Mesodermal cell (in vitro differentiated cells): ENCODE measurements at regions not wholly inside any gene's neighbourhood (a gene's known extent, or its start where the extent isn't known, plus 50 kb on each side); places are given as distances from the start of the nearest gene placed in this dataset.

Experiments
- H3K27ac ChIP-seq: 2 replicates; pipeline ENCODE4 v1.7.0; 2013; ENCODE audit warnings: mild to moderate bottlenecking, low read depth, low read length, moderate library complexity; ENCODE audit not compliant: severe bottlenecking
- H3K36me3 ChIP-seq: 2 replicates; pipeline ENCODE4 v1.7.1; 2013; ENCODE audit warnings: mild to moderate bottlenecking, low read length, moderate library complexity; ENCODE audit not compliant: control insufficient read depth, insufficient read depth
- H3K4me1 ChIP-seq: one replicate; pipeline ENCODE4 v1.7.1; 2013; ENCODE audit warnings: mild to moderate bottlenecking, low read length; ENCODE audit not compliant: insufficient read depth, control insufficient read depth, poor library complexity, severe bottlenecking
- H3K4me3 ChIP-seq: 2 replicates; pipeline ENCODE4 v1.7.0; 2013; ENCODE audit warnings: low read length, control low read depth, mild to moderate bottlenecking; ENCODE audit not compliant: insufficient read depth, poor library complexity, severe bottlenecking; ENCODE audit errors: extremely low read depth
- H3K9me3 ChIP-seq: 2 replicates; pipeline ENCODE4 v1.7.1; 2013; ENCODE audit warnings: mild to moderate bottlenecking, low read length, moderate library complexity; ENCODE audit not compliant: control insufficient read depth
- WGBS, 2 experiments: methylation state at CpG; one replicate each; pipeline ENCODE4 v1.1.5; 2013; ENCODE audit warnings: missing lambda C conversion rate in 2 of 2; ENCODE audit not compliant: insufficient coverage in 2 of 2; 5-methylcytosine and 5-hydroxymethylcytosine counted together

DNA sequence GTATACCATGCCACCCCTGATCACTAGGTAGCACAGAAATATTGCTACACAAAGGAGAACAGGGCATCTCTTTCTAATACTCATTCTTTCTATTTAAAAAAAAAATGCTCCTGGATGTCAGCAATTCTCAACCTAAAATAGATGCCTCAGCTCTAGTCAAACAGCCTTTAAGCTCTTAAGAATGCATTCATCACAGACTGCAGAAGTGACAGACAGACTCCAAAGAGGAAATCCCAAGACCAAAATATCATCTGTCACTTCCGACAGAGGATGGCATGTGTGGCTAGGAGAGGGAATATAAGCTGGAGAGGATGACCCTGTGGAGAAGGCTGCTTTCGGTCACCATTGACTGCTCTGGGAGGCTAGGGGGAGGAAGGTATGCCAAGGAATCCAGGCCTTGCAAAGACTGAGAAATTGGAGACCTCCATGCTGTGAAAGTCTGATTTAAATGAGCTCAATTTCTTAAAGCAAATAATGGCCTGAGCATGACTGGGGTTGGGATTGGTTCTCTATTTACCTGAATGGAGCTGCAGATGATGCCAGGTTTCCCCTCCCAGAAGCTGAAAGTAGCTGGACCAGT is 277.4 kb downstream of the BRINP2 start:
- H3K9me3 ChIP-seq = no peaks in the 10 kb centered on the region
- H3K4me1 ChIP-seq = peaks cover 6% of the 10 kb centered on the region
- no peak overlapping the region for H3K27ac ChIP-seq
- 94 to 100% methylated on average over 1 to 2 of the region's 2 CpGs for WGBS, 2 experiments
- no peaks in the 10 kb centered on the region for H3K36me3 ChIP-seq
- no peak overlapping the region for H3K4me3 ChIP-seq

DNA sequence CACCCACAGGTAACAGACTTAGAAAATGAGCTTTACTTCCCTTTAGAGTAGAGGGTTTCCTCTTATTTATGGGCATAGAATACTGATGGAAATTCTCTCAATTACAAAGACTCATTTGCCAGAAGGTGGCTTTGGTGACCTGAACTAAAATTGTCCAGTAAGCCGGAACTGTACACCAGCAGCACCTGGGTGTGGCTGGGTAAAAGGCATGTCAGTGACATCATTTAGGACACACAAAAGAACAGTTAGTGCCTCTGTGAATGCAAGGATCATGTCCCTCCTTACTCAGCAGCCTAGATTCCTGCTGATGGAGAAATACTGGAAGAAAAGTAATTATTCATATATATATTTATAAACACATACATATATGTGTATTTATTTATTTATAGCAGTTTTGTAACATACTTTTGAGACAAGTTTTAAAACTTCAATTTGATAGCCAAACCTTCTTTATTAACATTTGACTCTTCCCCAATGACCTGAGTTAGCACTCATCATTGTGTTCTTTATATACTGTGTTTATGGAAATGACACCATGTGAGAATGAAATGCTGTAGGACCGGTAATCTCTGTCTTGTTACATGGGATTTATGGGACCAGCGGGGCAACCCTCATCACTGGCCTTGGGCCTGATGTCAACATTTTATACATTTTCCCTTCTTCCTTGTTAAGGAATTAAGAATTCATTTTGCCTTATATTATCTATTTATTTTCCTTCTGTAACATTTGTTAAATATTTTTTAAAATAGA is 274.4 kb downstream of the BRINP2 start:
- Histone ChIP-seq H3K36me3 (no peaks in the 10 kb centered on the region), H3K4me1 (peaks cover 6% of the 10 kb centered on the region), H3K27ac (no peak overlapping the region), H3K9me3 (no peaks in the 10 kb centered on the region), H3K4me3 (no peak overlapping the region)
- 100% methylated on average over 1 of the region's 3 CpGs; no CpG with 5 or more reads in 1 of the 2 experiments for WGBS, 2 experiments

DNA sequence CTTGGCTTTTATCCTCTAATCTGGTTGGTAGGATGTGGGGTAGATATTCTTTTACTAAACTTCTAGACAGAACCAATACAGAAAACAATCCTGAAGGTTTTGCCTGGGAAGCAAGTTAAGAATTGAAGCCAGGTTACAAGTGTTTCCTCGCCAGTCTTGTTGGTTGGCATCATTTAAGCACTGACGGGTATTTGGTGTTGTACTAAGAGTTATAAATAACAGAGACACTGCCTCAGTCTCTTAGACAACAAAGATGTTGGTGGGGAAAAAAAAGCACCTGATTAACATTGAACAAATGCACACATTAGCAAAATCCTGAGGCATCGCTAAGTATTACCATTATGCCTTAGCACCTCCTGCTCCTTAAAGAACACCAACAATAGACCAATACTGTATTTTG is 272.2 kb downstream of the BRINP2 start:
- H3K4me1 ChIP-seq = peaks cover 3% of the 10 kb centered on the region
- H3K27ac ChIP-seq = no peak overlapping the region
- H3K9me3 ChIP-seq = no peaks in the 10 kb centered on the region
- no peaks in the 10 kb centered on the region for H3K36me3 ChIP-seq
- H3K4me3 ChIP-seq = no peak overlapping the region
- 78 to 83% methylated on average over 1 to 2 of the region's 3 CpGs for WGBS, 2 experiments

DNA sequence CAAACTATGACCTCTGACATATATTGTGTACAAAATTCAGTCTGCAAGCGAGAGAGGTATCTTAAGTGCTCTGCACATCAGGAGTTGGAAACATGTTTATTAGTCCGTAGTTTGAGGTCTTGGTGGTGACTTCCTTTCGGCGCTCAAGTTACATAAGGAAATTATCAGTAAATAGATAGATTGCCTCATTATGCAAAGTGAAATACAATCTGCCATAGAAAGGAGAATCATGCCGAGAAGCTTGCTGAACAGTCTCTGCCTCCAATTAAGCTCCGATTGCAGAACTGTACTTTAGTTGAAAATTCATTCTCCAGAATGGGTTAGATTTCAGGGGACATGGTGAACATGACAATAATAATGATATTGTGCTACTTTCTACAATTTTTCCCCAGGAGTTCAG is 271.8 kb downstream of the BRINP2 start:
- 100% methylated on average over 2 of the region's 6 CpGs; no CpG with 5 or more reads in 1 of the 2 experiments for WGBS, 2 experiments
- H3K36me3 ChIP-seq = no peaks in the 10 kb centered on the region

DNA sequence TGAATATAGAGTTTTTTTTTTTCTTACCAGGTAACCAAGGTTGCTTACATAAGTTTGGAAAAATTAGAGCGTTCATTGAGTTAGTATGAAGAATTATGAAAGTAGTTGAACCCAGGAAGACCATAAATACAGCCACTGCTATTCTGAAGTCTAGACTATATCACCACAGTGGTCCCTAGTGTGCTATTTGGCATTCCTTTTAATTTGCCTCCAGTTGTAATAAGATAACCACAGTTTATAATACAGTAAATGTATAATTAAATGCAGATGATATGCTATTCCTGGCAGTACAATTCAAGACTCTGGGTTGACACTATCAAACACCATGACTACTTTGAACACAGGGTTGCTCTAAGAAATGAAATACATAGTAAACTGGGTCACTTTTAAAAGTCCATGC is 270.5 kb downstream of the BRINP2 start:
- H3K36me3 ChIP-seq = no peaks in the 10 kb centered on the region
- H3K27ac ChIP-seq = no peak overlapping the region
- no CpG with 5 or more reads among the region's 1 CpG for WGBS, 2 experiments
- H3K4me1 ChIP-seq = peaks cover 2% of the 10 kb centered on the region
- no peak overlapping the region for H3K4me3 ChIP-seq
- H3K9me3 ChIP-seq = no peaks in the 10 kb centered on the region

More for the DNA sequence above, 271.8 kb downstream of the BRINP2 start:
- Histone ChIP-seq H3K27ac (no peak overlapping the region), H3K4me3 (no peak overlapping the region), H3K9me3 (no peaks in the 10 kb centered on the region), H3K4me1 (peaks cover 2% of the 10 kb centered on the region)

DNA sequence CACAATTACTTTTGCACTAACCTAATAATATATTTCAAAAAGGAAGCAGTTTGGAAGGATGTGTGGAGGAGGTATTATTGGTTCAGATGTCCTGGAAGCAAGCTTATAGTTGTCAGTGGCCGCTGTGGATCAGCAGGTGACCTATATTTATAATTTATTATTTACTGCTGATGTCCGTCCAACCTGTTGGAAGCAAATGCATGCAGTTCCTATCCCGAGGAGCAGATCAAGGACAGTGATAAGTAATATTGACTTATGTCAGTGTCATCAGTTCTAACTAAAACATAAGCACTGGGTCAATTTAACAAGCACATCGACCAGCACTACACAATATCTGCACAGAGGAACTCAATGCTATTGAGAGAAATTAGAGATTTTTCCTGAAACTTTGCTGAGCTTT is 270.1 kb downstream of the BRINP2 start:
- H3K36me3 ChIP-seq = no peaks in the 10 kb centered on the region
- WGBS, 2 experiments = 83% methylated on average over 1 of the region's 4 CpGs; no CpG with 5 or more reads in 1 of the 2 experiments
- H3K4me3 ChIP-seq = no peak overlapping the region
- H3K9me3 ChIP-seq = no peaks in the 10 kb centered on the region
- no peaks in the 10 kb centered on the region for H3K4me1 ChIP-seq
- H3K27ac ChIP-seq = no peak overlapping the region

DNA sequence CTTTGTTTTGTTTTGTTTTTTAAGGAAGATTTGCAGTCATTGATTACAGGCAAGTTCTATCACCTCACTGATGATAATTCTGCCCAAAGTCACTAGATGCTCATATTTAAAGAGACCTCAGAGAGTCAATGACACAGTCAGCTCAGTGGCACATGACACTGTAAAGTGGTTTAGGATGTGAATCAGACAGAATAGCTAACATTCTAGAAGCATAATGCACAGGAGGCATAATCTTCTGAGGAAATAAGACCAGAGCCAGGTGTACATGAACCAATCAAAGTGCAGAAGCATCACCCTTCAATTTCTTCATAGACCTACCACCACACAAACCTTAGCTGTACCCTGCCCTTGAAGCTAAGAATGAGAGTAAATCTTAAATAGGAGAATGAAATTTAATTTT is 268.5 kb downstream of the BRINP2 start:
- H3K36me3 ChIP-seq = no peaks in the 10 kb centered on the region
- H3K4me3 ChIP-seq = no peak overlapping the region
- no peak overlapping the region for H3K27ac ChIP-seq
- no peaks in the 10 kb centered on the region for H3K4me1 ChIP-seq
- no peaks in the 10 kb centered on the region for H3K9me3 ChIP-seq

DNA sequence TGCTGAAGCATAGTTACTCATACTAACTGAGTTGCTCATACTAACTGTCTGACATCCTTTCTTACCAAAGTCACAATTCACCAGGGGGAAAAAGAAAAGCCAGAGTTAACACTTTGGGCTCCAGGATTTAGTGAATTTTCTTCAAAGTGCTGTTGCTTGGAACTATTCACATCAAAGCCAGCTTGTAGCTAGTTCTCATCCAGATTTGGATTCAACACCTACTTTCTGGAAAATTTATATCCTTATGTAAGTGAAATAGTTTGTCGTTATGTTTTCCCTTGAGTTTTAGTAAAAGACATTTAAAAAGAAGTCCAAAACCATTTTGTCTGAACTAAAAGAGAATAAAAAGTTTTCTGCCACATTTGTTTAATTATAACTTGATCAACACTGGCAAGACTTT is 264.6 kb downstream of the BRINP2 start:
- H3K9me3 ChIP-seq = no peaks in the 10 kb centered on the region
- H3K4me3 ChIP-seq = no peak overlapping the region
- H3K4me1 ChIP-seq = no peaks in the 10 kb centered on the region
- no peak overlapping the region for H3K27ac ChIP-seq
- no CpG with 5 or more reads among the region's 1 CpG for WGBS, 2 experiments
- H3K36me3 ChIP-seq = no peaks in the 10 kb centered on the region

DNA sequence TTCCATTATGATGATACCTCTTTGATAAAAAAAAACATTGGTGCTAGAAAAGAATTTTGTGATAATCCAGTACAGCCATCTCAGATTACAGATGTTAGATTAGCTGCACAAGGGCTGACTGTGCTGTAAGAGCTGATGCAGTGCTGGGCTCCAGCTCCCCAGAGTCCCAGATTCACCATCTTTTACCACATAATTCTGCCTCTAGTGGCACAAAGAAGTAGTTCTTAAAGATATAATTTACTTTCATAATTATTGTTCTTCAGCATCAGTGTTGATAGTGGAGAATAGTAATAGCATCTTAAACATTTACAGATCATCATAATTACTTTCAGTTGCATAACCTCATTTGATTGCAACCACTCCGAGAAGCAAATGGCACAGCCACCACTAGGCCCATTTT is 262.1 kb downstream of the BRINP2 start:
- H3K27ac ChIP-seq = no peak overlapping the region
- H3K9me3 ChIP-seq = no peaks in the 10 kb centered on the region
- H3K4me3 ChIP-seq = no peak overlapping the region
- H3K36me3 ChIP-seq = no peaks in the 10 kb centered on the region
- WGBS, 2 experiments = 100% methylated on average over 1 of the region's 1 CpG
- no peaks in the 10 kb centered on the region for H3K4me1 ChIP-seq

DNA sequence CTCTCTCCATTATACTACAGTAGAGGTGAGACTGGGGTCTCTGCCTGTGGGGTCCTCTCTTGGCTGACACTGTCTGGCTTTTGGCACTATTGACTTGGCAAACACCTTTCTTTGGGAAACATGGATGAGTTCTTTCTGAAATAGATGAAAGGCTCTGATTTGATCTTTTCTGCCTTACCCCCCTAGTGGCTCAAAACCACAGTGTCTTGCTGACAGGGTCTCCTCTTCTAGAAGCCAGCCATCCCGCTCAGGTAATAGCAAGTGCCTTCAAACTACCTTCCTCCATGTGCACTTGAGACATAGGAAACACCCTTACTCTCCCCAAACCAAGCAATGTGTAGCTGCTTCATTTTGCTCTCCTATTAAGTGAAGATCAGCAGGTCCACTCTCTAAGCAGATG is 260.4 kb downstream of the BRINP2 start:
- Histone ChIP-seq H3K4me1 (no peaks in the 10 kb centered on the region), H3K27ac (no peak overlapping the region), H3K36me3 (no peaks in the 10 kb centered on the region), H3K4me3 (no peak overlapping the region), H3K9me3 (no peaks in the 10 kb centered on the region)
- WGBS, 2 experiments = 100% methylated on average over 1 of the region's 1 CpG

DNA sequence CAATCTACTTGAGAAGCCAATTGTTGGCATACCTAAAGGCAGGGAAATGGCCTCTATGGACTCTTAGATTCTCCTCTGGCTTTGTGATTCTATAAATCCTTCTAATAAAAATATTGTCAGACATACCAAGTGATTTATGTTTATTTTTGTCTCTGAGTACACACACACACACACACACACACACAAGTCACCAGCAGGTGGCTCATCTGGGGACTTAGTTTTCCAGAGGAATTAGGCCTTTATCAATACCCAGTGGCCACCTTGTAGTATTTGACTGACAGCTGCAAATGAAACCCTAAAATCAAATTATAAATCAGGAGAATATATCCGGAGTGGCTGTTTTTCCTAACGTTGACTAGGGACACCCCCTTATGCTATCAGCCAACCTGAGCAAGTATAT is 258.5 kb downstream of the BRINP2 start:
- no peak overlapping the region for H3K27ac ChIP-seq
- no CpG with 5 or more reads among the region's 2 CpGs for WGBS, 2 experiments
- H3K4me1 ChIP-seq = no peaks in the 10 kb centered on the region
- no peak overlapping the region for H3K4me3 ChIP-seq
- no peaks in the 10 kb centered on the region for H3K9me3 ChIP-seq
- no peaks in the 10 kb centered on the region for H3K36me3 ChIP-seq
